ENCODE measurements at regions not wholly inside any gene's neighbourhood (a gene's known extent, or its start where the extent isn't known, plus 50 kb on each side); places are given as distances from the start of the nearest gene placed in this dataset.
"Not testable (repeated sequence)": the region's sequence is repeated elsewhere in the genome, so short reads cannot be mapped to it uniquely, and the experiment has no call there.

DNA sequence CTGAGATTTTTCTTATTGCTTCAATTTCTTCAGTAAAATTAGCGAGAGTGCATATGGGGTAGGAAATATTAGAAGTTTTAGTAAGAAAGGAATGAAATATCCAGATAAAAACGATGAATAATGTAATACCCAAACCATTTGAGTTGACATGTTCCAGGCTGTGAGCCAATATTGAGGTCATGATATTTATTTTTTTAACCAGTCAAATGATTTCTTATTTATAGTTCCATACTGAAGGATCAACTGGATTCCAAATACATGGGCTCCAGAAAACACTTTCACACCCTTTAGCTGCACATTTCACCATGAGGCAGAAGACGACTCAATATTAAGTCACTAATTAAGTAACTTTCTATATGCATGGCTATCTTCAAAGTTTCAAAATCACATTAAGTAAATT lies 312.5 kb downstream of the PPP1R3A start:
- no peak for DNase-seq (ENCODE audit: low read depth in 2 of 2)

GRCh38 chr7:113600428-113600827 lies 318.4 kb downstream of the PPP1R3A start:
- DNase-seq (ENCODE audit: low read depth in 2 of 2): not testable (repeated sequence)

DNA sequence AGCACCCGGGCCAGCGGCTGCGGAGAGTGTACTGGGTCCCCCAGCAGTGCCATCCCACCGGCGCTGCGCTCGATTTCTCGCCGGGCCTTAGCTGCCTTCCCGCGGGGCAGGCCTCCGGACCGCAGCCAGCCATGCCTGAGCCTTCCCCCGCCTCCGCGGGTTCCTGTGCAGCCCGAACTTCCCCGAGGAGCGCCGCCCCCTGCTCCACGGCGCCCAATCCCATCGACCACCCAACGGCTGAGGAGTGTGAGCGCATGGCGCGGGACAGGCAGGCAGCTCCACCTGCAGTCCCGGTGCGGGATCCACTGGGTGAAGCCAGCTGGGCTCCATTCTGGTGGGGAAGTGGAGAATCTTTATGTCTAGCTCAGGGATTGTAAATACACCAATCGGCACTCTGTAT lies 325.4 kb downstream of the PPP1R3A start:
- DNase-seq (ENCODE audit: low read depth in 2 of 2): not testable (repeated sequence)

DNA sequence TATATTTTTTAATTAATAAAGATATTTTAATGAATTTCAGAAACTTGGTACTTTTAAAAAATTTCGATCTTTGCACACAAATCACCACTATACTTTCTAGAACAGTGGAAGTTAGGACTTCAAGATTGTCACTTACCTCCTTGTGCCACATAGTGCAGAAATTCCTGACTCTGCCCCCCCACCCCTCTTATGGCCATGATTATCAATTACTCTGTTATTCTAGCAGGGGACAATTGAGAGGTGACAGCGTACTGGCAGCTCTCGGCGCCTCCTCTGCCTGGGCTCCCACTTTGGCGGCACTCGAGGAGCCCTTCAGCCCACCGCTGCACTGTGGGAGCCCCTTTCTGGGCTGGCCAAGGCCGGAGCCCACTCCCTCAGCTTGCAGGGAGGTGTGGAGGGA lies 325.9 kb downstream of the PPP1R3A start:
- DNase-seq (ENCODE audit: low read depth in 2 of 2): not testable (repeated sequence)

GRCh38 chr7:113582471-113582870 lies 336.3 kb downstream of the PPP1R3A start:
- DNase-seq (ENCODE audit: low read depth in 2 of 2): no peak

GRCh38 chr7:113563257-113563656 lies 355.6 kb downstream of the PPP1R3A start:
- not testable (repeated sequence) for DNase-seq (ENCODE audit: low read depth in 2 of 2)

DNA sequence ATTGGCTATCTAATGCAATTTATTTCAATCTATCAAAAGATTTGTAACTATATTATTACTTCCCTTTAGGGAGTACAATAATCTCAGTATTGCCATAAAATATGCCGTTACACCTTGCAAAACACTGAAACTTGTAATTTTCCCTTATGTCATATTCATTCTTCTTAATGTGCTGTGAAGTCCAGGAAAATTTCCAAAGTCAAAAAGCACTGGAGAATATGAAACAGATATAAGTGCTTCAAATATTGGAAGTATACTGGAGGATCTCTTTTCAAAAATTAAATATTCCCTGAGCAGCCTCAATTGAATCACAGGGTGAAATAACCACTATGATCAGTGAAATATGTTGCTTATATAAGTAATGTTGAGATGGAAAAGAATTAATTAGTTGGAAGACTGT lies 356.0 kb downstream of the PPP1R3A start:
- no peak for DNase-seq (ENCODE audit: low read depth in 2 of 2)

DNA sequence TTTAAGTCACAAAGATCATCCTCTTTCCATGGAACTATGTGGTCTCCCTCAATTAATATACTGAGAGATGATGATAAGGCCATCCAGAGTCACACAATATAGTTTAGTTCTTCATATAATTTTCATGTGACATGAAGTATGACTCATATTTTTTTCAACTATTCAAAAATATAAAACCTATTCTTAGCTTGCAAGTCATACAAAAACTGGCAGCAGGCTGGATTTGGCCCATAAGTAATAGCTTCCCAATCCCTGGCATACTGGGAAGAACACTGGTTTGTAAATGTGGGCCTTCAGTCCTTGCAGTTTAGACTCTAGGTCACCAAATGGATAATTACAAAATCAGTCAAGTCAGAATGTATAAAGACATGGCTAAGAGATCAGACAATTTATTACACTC lies 356.6 kb downstream of the PPP1R3A start:
- DNase-seq (ENCODE audit: low read depth in 2 of 2): no peak

GRCh38 chr7:113561446-113561845 lies 357.4 kb downstream of the PPP1R3A start:
- DNase-seq (ENCODE audit: low read depth in 2 of 2): no peak

DNA sequence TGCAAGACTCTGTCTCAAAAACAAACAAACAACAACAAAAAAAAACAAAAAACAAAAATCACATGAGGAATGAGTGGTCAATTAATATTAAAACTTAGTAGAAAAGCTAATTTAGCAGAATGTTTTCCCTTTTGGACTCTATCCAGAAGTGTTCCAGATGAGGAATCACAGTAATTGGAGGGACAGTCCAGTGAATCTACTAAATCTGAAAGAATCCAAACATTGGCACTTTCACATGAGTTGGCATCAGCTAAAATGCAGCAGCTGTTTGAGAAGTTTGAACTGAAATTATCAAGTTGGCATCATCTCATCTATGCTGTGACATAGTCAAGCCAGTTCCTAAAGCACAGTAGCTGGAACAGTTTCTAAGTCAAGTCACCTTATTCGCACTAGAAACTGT lies 367.8 kb downstream of the PPP1R3A start:
- no peak for DNase-seq (ENCODE audit: low read depth in 2 of 2)

DNA sequence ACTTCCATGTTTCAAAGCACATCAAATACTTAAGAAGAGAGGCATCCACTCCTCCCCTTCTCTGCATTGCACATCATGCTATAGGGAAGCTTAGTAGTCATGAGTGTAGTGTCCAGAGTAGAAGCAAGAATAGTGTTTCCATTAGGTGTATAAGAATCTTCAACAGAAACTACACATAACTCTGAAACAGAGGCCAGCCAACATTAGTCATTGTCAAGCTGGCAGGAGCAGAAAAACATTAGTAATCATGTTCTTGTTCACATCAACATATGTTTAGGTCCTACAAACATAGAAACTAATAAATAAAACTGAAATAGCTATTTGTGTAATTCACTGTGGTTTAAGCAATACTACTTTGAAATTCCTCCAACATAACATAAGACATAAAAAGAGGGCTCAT lies 370.2 kb downstream of the PPP1R3A start:
- DNase-seq (ENCODE audit: low read depth in 2 of 2): no peak

GRCh38 chr7:113548137-113548536 lies 370.7 kb downstream of the PPP1R3A start:
- no peak for DNase-seq (ENCODE audit: low read depth in 2 of 2)

DNA sequence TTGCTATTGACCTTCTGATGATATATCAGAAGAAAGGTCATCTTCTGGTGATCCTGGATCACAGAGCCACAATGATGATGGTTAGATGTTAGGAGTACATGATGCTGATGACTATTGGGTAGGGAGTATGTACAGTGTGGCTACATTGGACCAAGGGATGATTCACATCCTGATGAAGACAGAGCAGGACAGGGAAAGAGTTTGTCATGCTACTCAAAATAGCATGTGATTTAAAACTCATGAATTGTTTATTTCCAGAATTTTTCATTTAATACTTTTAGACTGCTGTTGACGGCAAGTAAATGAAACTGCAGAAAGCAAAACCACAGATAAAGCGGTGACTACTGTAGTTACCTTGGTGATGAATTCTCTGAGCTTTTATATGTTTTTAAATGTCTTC lies 397.3 kb downstream of the PPP1R3A start:
- DNase-seq (ENCODE audit: low read depth in 2 of 2): no peak

- no peak for DNase-seq (ENCODE audit: low read depth in 2 of 2)
Measured at GRCh38 chr7:113519472-113519871, 399.3 kb downstream of the PPP1R3A start.

DNA sequence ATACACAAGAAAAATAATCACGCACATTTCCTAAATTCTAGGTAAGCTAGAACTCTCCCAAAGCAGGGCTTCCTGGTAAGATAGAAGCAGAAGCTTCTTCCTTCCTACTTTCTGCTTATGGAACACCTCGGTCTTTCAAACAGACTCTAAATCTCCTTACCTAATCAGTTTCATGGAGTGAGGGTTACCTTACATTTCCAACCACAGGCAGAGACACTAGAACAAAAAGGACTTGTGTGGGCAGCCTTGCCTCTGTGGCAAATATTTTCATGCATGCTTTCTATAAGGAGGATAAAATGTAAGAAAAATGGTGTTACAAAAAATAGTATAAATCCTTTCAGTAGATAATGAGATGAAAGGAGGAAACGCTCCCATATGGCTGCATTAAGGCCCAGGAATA lies 386.3 kb upstream of the SMIM30 start:
- no peak for DNase-seq (ENCODE audit: low read depth in 2 of 2)

GRCh38 chr7:113504142-113504541 lies 385.8 kb upstream of the SMIM30 start:
- no peak for DNase-seq (ENCODE audit: low read depth in 2 of 2)

DNA sequence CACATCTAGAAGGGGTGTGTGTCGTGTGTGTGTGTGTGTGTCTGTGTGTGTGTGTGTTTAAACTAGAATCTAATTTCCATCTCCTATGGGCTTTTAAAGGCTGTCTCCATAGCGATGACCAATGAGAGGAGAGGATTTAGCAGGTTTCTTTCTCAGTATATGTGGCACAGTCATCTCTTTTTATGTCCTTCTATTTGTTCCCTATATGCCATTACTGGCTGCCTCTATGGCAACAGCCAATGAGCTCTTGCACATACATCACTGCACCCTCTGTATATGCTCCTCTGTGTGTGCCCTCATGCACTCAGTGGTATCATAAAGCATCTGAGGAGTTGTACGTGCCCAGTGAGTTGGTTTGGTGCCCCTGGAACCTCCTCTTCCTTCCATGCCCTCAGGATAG lies 378.2 kb upstream of the SMIM30 start:
- DNase-seq (ENCODE audit: low read depth in 2 of 2): not testable (repeated sequence)

GRCh38 chr7:113494797-113495566 lies 376.6 kb upstream of the SMIM30 start:
- DNase-seq (ENCODE audit: low read depth in 2 of 2): not testable (repeated sequence)

- DNase-seq (ENCODE audit: low read depth in 2 of 2): no peak
Measured at GRCh38 chr7:113491305-113491704, 373.0 kb upstream of the SMIM30 start.

- no peak for DNase-seq (ENCODE audit: low read depth in 2 of 2)
Measured at GRCh38 chr7:113487925-113488731, 369.8 kb upstream of the SMIM30 start.

DNA sequence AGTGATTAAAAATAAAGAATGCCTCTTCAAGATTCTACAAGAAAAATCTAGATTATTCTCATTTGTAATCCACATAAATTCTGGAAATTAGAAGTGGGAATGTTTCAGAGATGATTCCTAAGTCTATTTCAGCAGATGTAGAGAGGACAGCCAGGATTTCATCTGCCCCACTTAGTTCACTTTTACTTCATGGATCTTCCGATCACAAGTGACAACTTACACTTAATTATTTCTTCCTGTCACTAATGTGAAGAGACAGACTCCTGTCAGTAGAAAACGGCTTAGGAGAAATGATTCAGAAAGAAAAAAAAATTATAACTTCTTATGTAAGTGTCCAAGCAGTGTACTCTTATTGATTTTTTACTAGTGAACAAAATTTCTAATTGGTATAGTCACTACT lies 368.2 kb upstream of the SMIM30 start:
- no peak for DNase-seq (ENCODE audit: low read depth in 2 of 2)

GRCh38 chr7:113483657-113484056 lies 365.3 kb upstream of the SMIM30 start:
- no peak for DNase-seq (ENCODE audit: low read depth in 2 of 2)

- no peak for DNase-seq (ENCODE audit: low read depth in 2 of 2)
Measured at GRCh38 chr7:113480537-113480936, 362.2 kb upstream of the SMIM30 start.
